PC-3 (cell line): ENCODE measurements at regions not wholly inside any gene's neighbourhood (a gene's known extent, or its start where the extent isn't known, plus 50 kb on each side); places are given as distances from the start of the nearest gene placed in this dataset.

Experiments
- ATAC-seq: fragments of 200-7000 bp; cut with Tn5 transposase; 2 replicates; pipeline ENCODE4 v1.9.1; 2020; ENCODE audit warnings: mild to moderate bottlenecking, moderate library complexity
- BruUV-seq: library from RNA; stranded (reverse); fragments of 400-500 nt; replicated peaks from 2 replicates; lab custom pipeline; 2021; lab: Mats Ljungman, UMichigan
- CTCF ChIA-PET: fragments of 300-600 bp; sonication (Branson Sonifier 250); formaldehyde crosslinking; loops from one replicate; lab custom pipeline; 2022; ENCODE audit warnings: antibody characterized with exemption; lab: Charles Lee
- POLR2A ChIA-PET: fragments of 300-600 bp; sonication (Branson Sonifier 250); formaldehyde crosslinking; loops from one replicate; lab custom pipeline; 2022; ENCODE audit warnings: antibody characterized with exemption; ENCODE audit not compliant: unreplicated experiment; lab: Charles Lee
- DNase-seq: peaks from one replicate; pipeline ENCODE4 v3.0.0-alpha.2; 2015
- H2AFZ ChIP-seq: fragments of 300-600 bp; sonication (generic); 2 replicates; pipeline ENCODE4 v1.6.0; 2016; ENCODE audit warnings: antibody characterized with exemption, low read length
- H3F3A ChIP-seq: fragments of 300-600 bp; sonication (generic); one replicate; pipeline ENCODE4 v1.6.0; 2017; ENCODE audit warnings: antibody characterized with exemption, low read length, control low read depth, mild to moderate bottlenecking; ENCODE audit not compliant: unreplicated experiment
- H3K27ac ChIP-seq: fragments of 300-600 bp; sonication (generic); 2 replicates; pipeline ENCODE4 v1.5.1; 2016; ENCODE audit warnings: mild to moderate bottlenecking, low read length
- H3K27me3 ChIP-seq: fragments of 300-600 bp; sonication (generic); 2 replicates; pipeline ENCODE4 v1.6.1; 2016; ENCODE audit warnings: low read length, mixed read lengths
- H3K36me3 ChIP-seq: fragments of 300-600 bp; sonication (generic); 2 replicates; pipeline ENCODE4 v1.6.1; 2016; ENCODE audit warnings: low read depth, mixed run types, low read length, mixed read lengths
- H3K4me1 ChIP-seq: fragments of 300-600 bp; sonication (generic); 2 replicates; pipeline ENCODE4 v1.5.1; 2016; ENCODE audit warnings: low read length; ENCODE audit not compliant: insufficient read depth
- H3K4me2 ChIP-seq: fragments of 300-600 bp; sonication (generic); 2 replicates; pipeline ENCODE4 v1.6.0; 2016; ENCODE audit warnings: low read length
- H3K4me3 ChIP-seq: fragments of 300-600 bp; sonication (generic); 2 replicates; pipeline ENCODE4 v1.5.1; 2016; ENCODE audit warnings: mild to moderate bottlenecking, low read length, mixed read lengths
- H3K79me2 ChIP-seq: fragments of 300-600 bp; sonication (generic); 2 replicates; pipeline ENCODE4 v1.6.1; 2017; ENCODE audit warnings: low read length, mixed read lengths
- H3K9ac ChIP-seq: fragments of 300-600 bp; sonication (generic); 2 replicates; pipeline ENCODE4 v1.6.0; 2016; ENCODE audit warnings: mild to moderate bottlenecking, low read length
- H3K9me2 ChIP-seq: fragments of 300-600 bp; sonication (generic); replicated peaks from 2 replicates; pipeline ENCODE4 v1.6.1; 2016; ENCODE audit warnings: mixed run types, low read length, mixed read lengths
- H3K9me3 ChIP-seq: fragments of 300-600 bp; sonication (generic); 2 replicates; pipeline ENCODE4 v1.6.1; 2016; ENCODE audit warnings: low read length, mixed read lengths
- H4K20me1 ChIP-seq: fragments of 300-600 bp; sonication (generic); 2 replicates; pipeline ENCODE4 v1.6.1; 2016; ENCODE audit warnings: low read length, mixed read lengths
- EZH2 ChIP-seq: fragments of 300-600 bp; sonication (generic); IDR thresholded peaks from one replicate; pipeline ENCODE4 v1.6.1; 2017; ENCODE audit warnings: antibody characterized with exemption, mild to moderate bottlenecking, low read length; ENCODE audit not compliant: unreplicated experiment
- EZH2phosphoT487 ChIP-seq: fragments of 300-600 bp; sonication (generic); IDR thresholded peaks from 2 replicates; pipeline ENCODE4 v1.6.1; 2018; ENCODE audit warnings: mild to moderate bottlenecking, antibody characterized with exemption, low read length, borderline replicate concordance
- intact Hi-C: fragments of 100-400 bp; cut with micrococcal nuclease; formaldehyde crosslinking; loops from 2 replicates; pipeline ENCODE4 v1.9.0; 2023
- TF ChIP-seq, protein P1 (sequence below): fragments of 300-600 bp; sonication (generic); conservative IDR thresholded peaks from 2 replicates; pipeline ENCODE4 v1.5.1; 2017; ENCODE audit warnings: antibody characterized with exemption, low read depth, mild to moderate bottlenecking, low read length

DNA sequence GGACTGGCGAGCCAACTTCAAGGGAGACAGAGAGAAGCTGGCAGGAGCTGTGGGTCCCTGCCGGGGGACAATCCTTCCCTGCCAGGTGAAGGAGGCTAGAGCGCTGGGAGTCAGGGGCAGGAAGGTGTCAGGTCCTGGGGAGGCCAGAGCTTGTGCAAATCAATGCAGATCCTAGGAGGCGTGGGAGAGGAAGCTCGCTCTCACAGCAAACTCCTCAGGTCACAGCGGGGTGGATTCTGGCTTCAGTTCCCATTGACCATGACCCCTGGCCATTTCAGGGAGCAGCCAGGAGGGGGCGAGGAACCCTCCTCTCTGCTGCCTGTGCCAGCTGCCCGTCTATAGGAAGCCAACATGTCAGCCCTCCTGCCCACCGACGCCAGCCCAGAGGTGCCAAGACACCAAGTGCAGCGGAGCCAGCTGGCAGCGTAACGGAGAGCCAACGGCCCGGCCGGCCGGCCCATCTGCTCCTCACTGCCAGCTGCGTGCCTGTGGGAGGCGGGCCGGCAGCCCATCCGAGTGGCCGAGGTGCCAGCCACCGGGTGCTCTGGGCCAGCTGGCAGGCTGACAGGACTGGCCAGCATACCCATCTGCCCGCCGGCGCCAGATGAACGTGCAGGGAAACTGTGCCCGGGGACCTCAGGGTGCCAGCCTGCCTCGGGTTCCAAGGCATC lies 374.8 kb downstream of the MIAT start:
- no peak overlapping the region for H2AFZ ChIP-seq
- no peaks in the 10 kb centered on the region for H3K9me2 ChIP-seq
- intact Hi-C loops: no loop called here
- H3K27ac ChIP-seq: no peak overlapping the region
- no peak overlapping the region for H3K9ac ChIP-seq
- TF ChIP-seq EZH2phosphoT487 (no peak), EZH2 (no peak)
- H3K4me3 ChIP-seq: no peak overlapping the region
- no peaks in the 10 kb centered on the region for H3K79me2 ChIP-seq
- no peaks in the 10 kb centered on the region for H4K20me1 ChIP-seq
- no peak overlapping the region for H3K4me2 ChIP-seq
- no TSS peak for BruUV-seq
- ATAC-seq: no peak
- H3F3A ChIP-seq: no peaks in the 10 kb centered on the region
- no peaks in the 10 kb centered on the region for H3K36me3 ChIP-seq
- peaks cover 12% of the 10 kb centered on the region; the same call in 1 of the 2 replicates for H3K27me3 ChIP-seq
- H3K9me3 ChIP-seq: no peaks in the 10 kb centered on the region
- no peaks in the 10 kb centered on the region for H3K4me1 ChIP-seq
- POLR2A ChIA-PET: no interaction called here
- DNase-seq: no peak
- CTCF ChIA-PET: no interaction called here

DNA sequence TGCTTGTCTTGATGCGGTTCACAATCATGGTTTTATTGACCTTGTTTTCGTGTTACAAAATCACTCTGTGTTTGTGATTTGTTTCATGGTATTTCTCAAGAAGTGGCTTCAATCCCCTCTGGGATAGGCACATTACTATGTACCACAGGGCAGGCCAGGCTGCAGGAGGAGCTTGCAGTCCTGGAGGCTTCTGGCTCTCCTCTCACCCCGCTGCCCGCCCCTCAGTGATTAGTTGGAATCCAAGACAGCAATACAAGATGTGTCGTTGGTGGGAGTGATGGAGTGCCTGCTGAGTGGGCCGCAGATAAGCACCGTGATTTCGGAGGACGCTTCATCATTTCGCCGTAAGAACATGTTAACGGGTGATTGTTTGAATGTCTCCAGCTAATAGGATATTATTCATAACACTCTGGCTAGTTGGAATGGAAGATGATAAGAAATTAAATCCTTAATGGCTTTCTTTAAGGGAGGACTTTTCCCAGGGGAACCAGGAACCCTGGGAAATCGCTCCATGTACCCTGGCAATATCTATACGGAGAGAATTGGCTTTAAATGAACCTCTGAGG lies 384.4 kb downstream of the MIAT start:
- TF ChIP-seq EZH2phosphoT487 (no peak), EZH2 (no peak)
- TF ChIP-seq, protein P1, sequence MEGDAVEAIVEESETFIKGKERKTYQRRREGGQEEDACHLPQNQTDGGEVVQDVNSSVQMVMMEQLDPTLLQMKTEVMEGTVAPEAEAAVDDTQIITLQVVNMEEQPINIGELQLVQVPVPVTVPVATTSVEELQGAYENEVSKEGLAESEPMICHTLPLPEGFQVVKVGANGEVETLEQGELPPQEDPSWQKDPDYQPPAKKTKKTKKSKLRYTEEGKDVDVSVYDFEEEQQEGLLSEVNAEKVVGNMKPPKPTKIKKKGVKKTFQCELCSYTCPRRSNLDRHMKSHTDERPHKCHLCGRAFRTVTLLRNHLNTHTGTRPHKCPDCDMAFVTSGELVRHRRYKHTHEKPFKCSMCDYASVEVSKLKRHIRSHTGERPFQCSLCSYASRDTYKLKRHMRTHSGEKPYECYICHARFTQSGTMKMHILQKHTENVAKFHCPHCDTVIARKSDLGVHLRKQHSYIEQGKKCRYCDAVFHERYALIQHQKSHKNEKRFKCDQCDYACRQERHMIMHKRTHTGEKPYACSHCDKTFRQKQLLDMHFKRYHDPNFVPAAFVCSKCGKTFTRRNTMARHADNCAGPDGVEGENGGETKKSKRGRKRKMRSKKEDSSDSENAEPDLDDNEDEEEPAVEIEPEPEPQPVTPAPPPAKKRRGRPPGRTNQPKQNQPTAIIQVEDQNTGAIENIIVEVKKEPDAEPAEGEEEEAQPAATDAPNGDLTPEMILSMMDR: no peak
- Histone ChIP-seq H3K4me3 (no peak overlapping the region), H3K4me2 (no peak overlapping the region), H3K27ac (no peak overlapping the region), H2AFZ (no peak overlapping the region), H4K20me1 (no peaks in the 10 kb centered on the region), H3K9ac (no peak overlapping the region), H3K79me2 (no peaks in the 10 kb centered on the region), H3K9me3 (no peaks in the 10 kb centered on the region), H3K36me3 (no peaks in the 10 kb centered on the region), H3K4me1 (no peaks in the 10 kb centered on the region), H3F3A (no peaks in the 10 kb centered on the region), H3K9me2 (no peaks in the 10 kb centered on the region), H3K27me3 (no peaks in the 10 kb centered on the region)
- intact Hi-C loops: no loop called here
- CTCF ChIA-PET: no interaction called here
- ATAC-seq (no peak), DNase-seq (no peak)
- POLR2A ChIA-PET: no interaction called here
- no TSS peak for BruUV-seq

- Histone ChIP-seq H3K27me3 (no peaks in the 10 kb centered on the region), H3K4me2 (no peak overlapping the region), H3F3A (no peaks in the 10 kb centered on the region), H3K4me3 (no peak overlapping the region), H3K9me3 (no peaks in the 10 kb centered on the region), H3K4me1 (no peaks in the 10 kb centered on the region), H4K20me1 (no peaks in the 10 kb centered on the region), H3K36me3 (no peaks in the 10 kb centered on the region), H3K9me2 (no peaks in the 10 kb centered on the region), H3K9ac (no peak overlapping the region), H2AFZ (no peak overlapping the region), H3K27ac (no peak overlapping the region), H3K79me2 (no peaks in the 10 kb centered on the region)
- TF ChIP-seq EZH2phosphoT487: no peak
- no peak for TF ChIP-seq EZH2
- TF ChIP-seq, protein P1: no peak
- ATAC-seq (no peak), DNase-seq (no peak)
- POLR2A ChIA-PET: no interaction called here
- no TSS peak for BruUV-seq
- CTCF ChIA-PET: no interaction called here
- intact Hi-C loops: no loop called here
Observed at GRCh38 chr22:27043262-27043661, 385.9 kb downstream of the MIAT start.
